Mammary epithelial cell (primary cell): ENCODE measurements at regions not wholly inside any gene's neighbourhood (a gene's known extent, or its start where the extent isn't known, plus 50 kb on each side); places are given as distances from the start of the nearest gene placed in this dataset.

Experiments
- CTCF ChIP-seq, 2 donors: IDR thresholded peaks in 1 of 2; conservative IDR thresholded peaks in 1 of 2; 2 replicates each; pipeline ENCODE4 v1.5.1; 2011 to 2012; ENCODE audit warnings: inconsistent platforms in 2 of 2, low read length in 2 of 2, mild to moderate bottlenecking in 2 of 2, control low read depth in 1 of 2, low read depth in 1 of 2; ENCODE audit not compliant: insufficient read depth in 1 of 2; ENCODE audit errors: extremely low read depth in 1 of 2
- EZH2 ChIP-seq: IDR thresholded peaks from 2 replicates; pipeline ENCODE4 v1.6.1; 2012; ENCODE audit warnings: low read length, inconsistent platforms, borderline replicate concordance

DNA sequence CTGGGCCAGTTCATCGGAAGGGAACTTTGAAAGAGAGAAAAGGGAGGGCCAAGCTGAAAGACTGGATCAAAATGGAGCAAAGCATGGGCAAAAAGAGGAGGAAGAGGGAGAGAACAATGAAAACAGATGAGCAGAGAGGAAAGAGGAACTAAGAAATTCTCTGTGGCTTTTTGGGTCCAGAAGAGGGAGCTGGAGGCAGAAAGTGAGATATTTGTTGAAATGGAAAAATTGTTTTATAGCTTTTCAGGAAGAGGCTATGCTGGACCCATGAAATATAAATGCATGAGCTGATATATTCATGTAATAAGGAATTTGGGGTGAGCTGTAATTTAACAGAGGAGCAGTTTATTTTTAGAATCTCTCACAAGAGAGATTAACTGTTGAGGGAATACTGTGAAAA, 457.3 kb downstream of the DMAC1 start:
- TF ChIP-seq CTCF (conservative IDR thresholded peaks at IDR 0.05 in 1 of 2, IDR thresholded peaks at IDR 0.05 in 1 of 2; ENCODE audit: extremely low read depth in 1 of 2, insufficient read depth in 1 of 2, low read depth in 1 of 2, low read length in 2 of 2) (no peak), EZH2 (no peak)
